ENCODE measurements at regions not wholly inside any gene's neighbourhood (a gene's known extent, or its start where the extent isn't known, plus 50 kb on each side); places are given as distances from the start of the nearest gene placed in this dataset.

GRCh38 chr12:106004289-106004688, 134.5 kb downstream of the NUAK1 start:
- no peaks in the 10 kb centered on the region for H3K4me1 ChIP-seq (ENCODE audit: control insufficient read depth, insufficient read depth, low read length)
- RAD21 ChIA-PET (ENCODE audit: unreplicated experiment): no interaction called here
- no peaks in the 10 kb centered on the region; a peak in 1 of 4 replicates for H3K27me3 ChIP-seq (replicated peaks in 1 of 2; ENCODE audit: control insufficient read depth in 2 of 2, insufficient read depth in 2 of 2, low read length in 1 of 2)
- CTCF ChIA-PET: no interaction called here
- POLR2A ChIA-PET: no interaction called here
- FAIRE-seq: no peak
- no peaks in the 10 kb centered on the region for H3K36me3 ChIP-seq (ENCODE audit: control insufficient read depth in 2 of 2, insufficient read depth in 2 of 2, low read length in 1 of 2)
- no peak overlapping the region for H3K9ac ChIP-seq (ENCODE audit: control insufficient read depth, insufficient read depth, low read length)
- no peaks in the 10 kb centered on the region for H3K79me2 ChIP-seq (ENCODE audit: control insufficient read depth, insufficient read depth, low read length)
- intact Hi-C loops (cut with micrococcal nuclease; ENCODE audit: unreplicated experiment) (no loop called here), in situ Hi-C loops (cut with MboI) (no loop called here)
- TF ChIP-seq SUZ12 (IDR thresholded peaks at IDR 0.05; ENCODE audit: unreplicated experiment): no peak
- no peak for TF ChIP-seq NRF1 (conservative IDR thresholded peaks at IDR 0.05; ENCODE audit: low read depth, low read length)
- no peak for TF ChIP-seq KDM1A (IDR thresholded peaks at IDR 0.05; ENCODE audit: borderline replicate concordance)
- no peak for TF ChIP-seq IRF4 (IDR thresholded peaks at IDR 0.05; ENCODE audit: low read depth, low read length)
- TF ChIP-seq E2F8 (IDR thresholded peaks at IDR 0.05; ENCODE audit: low read depth, partially characterized antibody): no peak
- no peak for TF ChIP-seq MXI1 (IDR thresholded peaks at IDR 0.05; ENCODE audit: low read depth, low read length)
- no peak for TF ChIP-seq ESRRA (IDR thresholded peaks at IDR 0.05; ENCODE audit: low read length)
- TF ChIP-seq JUND (IDR thresholded peaks at IDR 0.05; ENCODE audit: low read depth, low read length): no peak
- no peak for TF ChIP-seq ATF2 (IDR thresholded peaks at IDR 0.05; ENCODE audit: low read length)
- no peak for TF ChIP-seq ZNF24 (IDR thresholded peaks at IDR 0.05)
- no peak for TF ChIP-seq HSF1 (IDR thresholded peaks at IDR 0.05; ENCODE audit: low read depth, low read length)
- TF ChIP-seq HDAC6 (IDR thresholded peaks at IDR 0.05; ENCODE audit: unreplicated experiment): no peak
- H3K9me3 ChIP-seq (replicated peaks; ENCODE audit: control insufficient read depth, insufficient read depth, low read length): no peaks in the 10 kb centered on the region
- BruUV-seq (replicated peaks): no TSS peak
- no peak for ATAC-seq
- H3K4me3 ChIP-seq: no peak overlapping the region
- no peak overlapping the region for H3K4me2 ChIP-seq (ENCODE audit: control insufficient read depth, insufficient read depth)
- H4K20me1 ChIP-seq (ENCODE audit: control insufficient read depth, insufficient read depth): no peaks in the 10 kb centered on the region
- SMC1A ChIA-PET (ENCODE audit: uncharacterized antibody, unreplicated experiment): no interaction called here
- no peak overlapping the region for H3K27ac ChIP-seq (ENCODE audit: control insufficient read depth, insufficient read depth)
- H2AFZ ChIP-seq (ENCODE audit: control insufficient read depth, low read depth, low read length): no peak overlapping the region
- DNase-seq (ENCODE audit: low read depth, low spot score): no peak
